ENCODE measurements at regions not wholly inside any gene's neighbourhood (a gene's known extent, or its start where the extent isn't known, plus 50 kb on each side); places are given as distances from the start of the nearest gene placed in this dataset.

- TF ChIP-seq SMAD3 (CRISPR knock-in tag; IDR thresholded peaks at IDR 0.05; ENCODE audit: borderline replicate concordance) (no peak), ESRRA (CRISPR knock-in tag; IDR thresholded peaks at IDR 0.05; ENCODE audit: borderline replicate concordance) (no peak), ZNF232 (CRISPR knock-in tag; IDR thresholded peaks at IDR 0.05) (no peak), TEAD4 (CRISPR knock-in tag; IDR thresholded peaks at IDR 0.05) (no peak), CTCF (IDR thresholded peaks at IDR 0.05) (no peak), MAX (CRISPR knock-in tag; IDR thresholded peaks at IDR 0.05) (no peak), ZNF263 (CRISPR knock-in tag; IDR thresholded peaks at IDR 0.05; ENCODE audit: low read depth) (no peak), JUN (CRISPR knock-in tag; IDR thresholded peaks at IDR 0.05) (no peak), FOXP4 (CRISPR knock-in tag; IDR thresholded peaks at IDR 0.05) (no peak), NFYB (CRISPR knock-in tag; conservative IDR thresholded peaks at IDR 0.05; ENCODE audit: low read depth) (no peak), ZBTB21 (CRISPR knock-in tag; IDR thresholded peaks at IDR 0.05; ENCODE audit: borderline replicate concordance) (no peak), SP1 (CRISPR knock-in tag; conservative IDR thresholded peaks at IDR 0.05) (no peak), ZNF423 (CRISPR knock-in tag; IDR thresholded peaks at IDR 0.05) (no peak)
These were observed 347.7 kb downstream of the HS3ST1 start for GRCh38 chr4:11081006-11081405.
